Neural progenitor cell (in vitro differentiated cells): ENCODE measurements at regions not wholly inside any gene's neighbourhood (a gene's known extent, or its start where the extent isn't known, plus 50 kb on each side); places are given as distances from the start of the nearest gene placed in this dataset.

Source experiments
- EZH2 ChIP-seq: fragments of 200-600 bp; sonication (generic); IDR thresholded peaks from 2 replicates; pipeline ENCODE4 v1.6.1; 2017; ENCODE audit warnings: antibody characterized with exemption, mild to moderate bottlenecking, moderate library complexity
- TF ChIP-seq, protein P1 (sequence below): fragments of 200-600 bp; sonication (generic); IDR thresholded peaks from 2 replicates; pipeline ENCODE4 v1.5.1; 2017; ENCODE audit warnings: antibody characterized with exemption, mild to moderate bottlenecking

DNA sequence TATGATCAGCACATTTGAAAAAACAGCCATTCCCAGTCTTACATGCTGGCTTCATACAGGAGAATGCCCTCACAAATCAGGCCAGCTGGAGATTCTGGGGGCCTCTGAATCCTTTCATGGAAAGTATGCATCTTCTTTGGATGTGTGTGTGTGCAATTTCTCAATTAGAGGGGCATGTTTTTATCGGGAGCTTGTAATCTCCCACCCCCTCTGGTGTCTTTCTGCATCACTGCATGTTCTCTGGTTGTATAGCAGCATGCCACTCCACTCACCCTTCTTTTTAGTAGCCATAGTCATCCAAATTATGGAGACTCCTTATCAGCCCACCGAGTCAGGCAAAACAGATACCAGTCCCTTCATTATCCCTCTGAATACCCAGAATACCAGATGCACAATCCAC is 282.2 kb upstream of the SLIT2 start:
- TF ChIP-seq, protein P1, sequence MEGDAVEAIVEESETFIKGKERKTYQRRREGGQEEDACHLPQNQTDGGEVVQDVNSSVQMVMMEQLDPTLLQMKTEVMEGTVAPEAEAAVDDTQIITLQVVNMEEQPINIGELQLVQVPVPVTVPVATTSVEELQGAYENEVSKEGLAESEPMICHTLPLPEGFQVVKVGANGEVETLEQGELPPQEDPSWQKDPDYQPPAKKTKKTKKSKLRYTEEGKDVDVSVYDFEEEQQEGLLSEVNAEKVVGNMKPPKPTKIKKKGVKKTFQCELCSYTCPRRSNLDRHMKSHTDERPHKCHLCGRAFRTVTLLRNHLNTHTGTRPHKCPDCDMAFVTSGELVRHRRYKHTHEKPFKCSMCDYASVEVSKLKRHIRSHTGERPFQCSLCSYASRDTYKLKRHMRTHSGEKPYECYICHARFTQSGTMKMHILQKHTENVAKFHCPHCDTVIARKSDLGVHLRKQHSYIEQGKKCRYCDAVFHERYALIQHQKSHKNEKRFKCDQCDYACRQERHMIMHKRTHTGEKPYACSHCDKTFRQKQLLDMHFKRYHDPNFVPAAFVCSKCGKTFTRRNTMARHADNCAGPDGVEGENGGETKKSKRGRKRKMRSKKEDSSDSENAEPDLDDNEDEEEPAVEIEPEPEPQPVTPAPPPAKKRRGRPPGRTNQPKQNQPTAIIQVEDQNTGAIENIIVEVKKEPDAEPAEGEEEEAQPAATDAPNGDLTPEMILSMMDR = no peak
- TF ChIP-seq EZH2 = no peak
